HEK293T (cell line): ENCODE measurements at regions not wholly inside any gene's neighbourhood (a gene's known extent, or its start where the extent isn't known, plus 50 kb on each side); places are given as distances from the start of the nearest gene placed in this dataset.

Experiments used
- ARNT ChIP-seq: fragments of 450-650 bp; IDR thresholded peaks from 2 replicates; pipeline ENCODE4 v1.6.1; 2017; ENCODE audit warnings: mild to moderate bottlenecking
- BHLHE40 ChIP-seq: fragments of 450-650 bp; IDR thresholded peaks from 2 replicates; pipeline ENCODE4 v1.6.1; 2016; ENCODE audit warnings: mild to moderate bottlenecking, moderate library complexity, borderline replicate concordance
- ELF4 ChIP-seq: fragments of 450-650 bp; IDR thresholded peaks from 2 replicates; pipeline ENCODE4 v1.6.1; 2017; ENCODE audit warnings: antibody characterized with exemption
- FOXA1 ChIP-seq: fragments of 450-650 bp; IDR thresholded peaks from 2 replicates; pipeline ENCODE4 v1.6.1; 2016; ENCODE audit warnings: mild to moderate bottlenecking
- FOXM1 ChIP-seq: fragments of 450-650 bp; IDR thresholded peaks from 2 replicates; pipeline ENCODE4 v1.6.1; 2017; ENCODE audit warnings: mild to moderate bottlenecking, borderline replicate concordance
- HDGF ChIP-seq: fragments of 450-650 bp; IDR thresholded peaks from 2 replicates; pipeline ENCODE4 v1.6.1; 2017; ENCODE audit warnings: antibody characterized with exemption, borderline replicate concordance
- L3MBTL2 ChIP-seq: fragments of 450-650 bp; conservative IDR thresholded peaks from 2 replicates; pipeline ENCODE4 v1.6.1; 2016; ENCODE audit warnings: mild to moderate bottlenecking
- LEF1 ChIP-seq: fragments of 450-650 bp; IDR thresholded peaks from 2 replicates; pipeline ENCODE4 v1.6.1; 2017; ENCODE audit warnings: mild to moderate bottlenecking, borderline replicate concordance
- NFRKB ChIP-seq: fragments of 450-650 bp; IDR thresholded peaks from 2 replicates; pipeline ENCODE4 v1.6.1; 2016; ENCODE audit warnings: mild to moderate bottlenecking, moderate library complexity
- TARDBP ChIP-seq: fragments of 450-650 bp; IDR thresholded peaks from 2 replicates; pipeline ENCODE4 v1.6.1; 2016

DNA sequence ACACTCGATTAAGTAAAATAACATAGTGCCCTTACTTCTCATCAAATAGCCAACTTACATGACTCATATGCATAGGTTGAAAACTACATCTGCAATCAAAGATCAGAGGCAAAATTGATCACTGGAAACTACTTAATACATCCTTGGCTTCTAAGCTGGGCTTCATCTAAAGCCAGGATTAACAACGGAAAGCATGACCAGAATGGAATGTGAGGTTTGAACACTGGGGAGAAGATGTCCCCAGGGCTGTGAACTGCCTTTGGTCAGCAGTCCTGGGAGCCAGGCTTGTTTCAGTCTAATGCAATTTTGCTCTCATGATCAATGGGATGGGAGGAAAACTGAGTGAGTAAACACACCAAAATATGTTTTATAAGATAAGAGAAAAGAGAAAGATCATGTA lies 192.5 kb upstream of the TTC29 start:
- TF ChIP-seq HDGF: no peak
- TF ChIP-seq FOXA1: no peak
- TF ChIP-seq ELF4: no peak
- TF ChIP-seq ARNT: no peak
- no peak for TF ChIP-seq L3MBTL2
- TF ChIP-seq LEF1: no peak
- no peak for TF ChIP-seq FOXM1
- TF ChIP-seq BHLHE40: no peak
- no peak for TF ChIP-seq NFRKB
- TF ChIP-seq TARDBP: no peak
